ENCODE measurements at regions not wholly inside any gene's neighbourhood (a gene's known extent, or its start where the extent isn't known, plus 50 kb on each side); places are given as distances from the start of the nearest gene placed in this dataset.

GRCh38 chr6:120553353-120553752, 780.9 kb downstream of the TBC1D32 start:
- DNase-seq (no peak), ATAC-seq (no peak)
- H3K4me3 Mint-ChIP-seq = no peak overlapping the region
- H3K4me1 Mint-ChIP-seq = no peaks in the 10 kb centered on the region
- H3K27ac Mint-ChIP-seq = no peak overlapping the region
- ChIA-PET POLR2A (no interaction called here), CTCF (no interaction called here)
- intact Hi-C loops (cut with DNase I, micrococcal nuclease) = no loop called here
- H3K36me3 Mint-ChIP-seq (ENCODE audit: low read depth) = no peaks in the 10 kb centered on the region
- H3K27me3 Mint-ChIP-seq = no peaks in the 10 kb centered on the region
- H3K9me3 Mint-ChIP-seq (ENCODE audit: low read depth) = no peaks in the 10 kb centered on the region

- ATAC-seq = no peak
- no peaks in the 10 kb centered on the region for H3K27me3 Mint-ChIP-seq
- CTCF ChIA-PET = no interaction called here
These were observed 788.9 kb downstream of the TBC1D32 start for GRCh38 chr6:120545353-120545752.

DNA sequence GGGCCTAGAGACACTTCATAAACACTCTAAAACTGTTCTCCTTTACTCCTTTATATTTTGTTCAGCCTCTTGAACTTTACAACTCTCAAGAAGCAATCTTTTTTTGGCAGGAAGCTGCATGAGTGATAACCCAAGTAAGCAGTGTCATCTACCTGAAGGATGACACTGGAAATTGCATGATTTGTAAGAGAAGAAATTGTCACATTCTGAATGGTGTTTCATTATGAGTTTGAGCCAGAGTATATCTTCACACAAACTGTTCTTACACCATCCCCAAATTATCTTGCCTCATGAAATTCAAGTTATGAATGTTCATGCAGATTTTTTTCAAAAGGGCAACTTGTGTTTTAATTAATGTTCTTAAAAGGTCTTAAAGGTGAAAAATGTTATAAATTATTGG, 799.3 kb downstream of the TBC1D32 start:
- no peak for ATAC-seq
- Mint-ChIP-seq H3K9me3 (ENCODE audit: low read depth) (peaks cover 5% of the 10 kb centered on the region), H3K4me3 (no peak overlapping the region), H3K27ac (no peak overlapping the region), H3K4me1 (no peaks in the 10 kb centered on the region), H3K36me3 (ENCODE audit: low read depth) (no peaks in the 10 kb centered on the region), H3K27me3 (no peaks in the 10 kb centered on the region)
- POLR2A ChIA-PET = no interaction called here
- intact Hi-C loops (cut with DNase I, micrococcal nuclease) = no loop called here
- no peak for DNase-seq
- CTCF ChIA-PET = no interaction called here

More at GRCh38 chr6:120545353-120545752, 788.9 kb downstream of the TBC1D32 start:
- POLR2A ChIA-PET = no interaction called here
- H3K4me3 Mint-ChIP-seq = no peak overlapping the region
- H3K4me1 Mint-ChIP-seq = no peaks in the 10 kb centered on the region
- no peaks in the 10 kb centered on the region for H3K36me3 Mint-ChIP-seq (ENCODE audit: low read depth)
- H3K27ac Mint-ChIP-seq = no peak overlapping the region
- H3K9me3 Mint-ChIP-seq (ENCODE audit: low read depth) = no peaks in the 10 kb centered on the region
- no peak for DNase-seq
- intact Hi-C loops (cut with DNase I, micrococcal nuclease) = no loop called here

DNA sequence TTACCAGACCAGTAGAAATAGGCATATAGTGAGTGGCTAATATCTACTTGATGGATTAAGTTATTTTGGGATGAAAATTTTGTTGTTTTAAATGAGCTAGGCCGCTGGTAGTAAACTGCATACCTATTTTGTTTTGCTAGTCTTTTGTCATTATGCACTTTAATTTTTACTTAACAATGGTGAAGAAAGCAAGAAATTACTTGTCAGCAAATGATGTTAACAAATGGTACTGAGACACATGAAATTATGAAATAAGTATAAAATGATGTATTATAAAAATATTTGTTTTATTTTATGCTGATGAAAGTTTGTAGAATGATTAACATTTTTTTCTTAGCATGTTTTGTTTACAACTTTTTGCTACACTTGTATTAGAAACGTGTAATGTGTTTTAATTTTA, 807.7 kb downstream of the TBC1D32 start:
- H3K36me3 Mint-ChIP-seq (ENCODE audit: low read depth) = no peaks in the 10 kb centered on the region
- no peaks in the 10 kb centered on the region for H3K4me1 Mint-ChIP-seq
- intact Hi-C loops (cut with DNase I, micrococcal nuclease) = no loop called here
- no peak for DNase-seq
- ChIA-PET CTCF (no interaction called here), POLR2A (no interaction called here)
- peaks cover 2% of the 10 kb centered on the region for H3K9me3 Mint-ChIP-seq (ENCODE audit: low read depth)
- no peak for ATAC-seq
- no peak overlapping the region for H3K27ac Mint-ChIP-seq
- H3K27me3 Mint-ChIP-seq = no peaks in the 10 kb centered on the region
- H3K4me3 Mint-ChIP-seq = no peak overlapping the region

GRCh38 chr6:120514544-120514943, 819.7 kb downstream of the TBC1D32 start:
- H3K4me1 Mint-ChIP-seq = no peaks in the 10 kb centered on the region
- H3K27me3 Mint-ChIP-seq = no peaks in the 10 kb centered on the region
- ChIA-PET POLR2A (no interaction called here), CTCF (no interaction called here)
- DNase-seq = no peak
- intact Hi-C loops (cut with DNase I, micrococcal nuclease) = no loop called here
- no peak overlapping the region for H3K27ac Mint-ChIP-seq
- H3K9me3 Mint-ChIP-seq (ENCODE audit: low read depth) = peaks cover 3% of the 10 kb centered on the region
- H3K36me3 Mint-ChIP-seq (ENCODE audit: low read depth) = no peaks in the 10 kb centered on the region
- no peak for ATAC-seq
- no peak overlapping the region for H3K4me3 Mint-ChIP-seq

DNA sequence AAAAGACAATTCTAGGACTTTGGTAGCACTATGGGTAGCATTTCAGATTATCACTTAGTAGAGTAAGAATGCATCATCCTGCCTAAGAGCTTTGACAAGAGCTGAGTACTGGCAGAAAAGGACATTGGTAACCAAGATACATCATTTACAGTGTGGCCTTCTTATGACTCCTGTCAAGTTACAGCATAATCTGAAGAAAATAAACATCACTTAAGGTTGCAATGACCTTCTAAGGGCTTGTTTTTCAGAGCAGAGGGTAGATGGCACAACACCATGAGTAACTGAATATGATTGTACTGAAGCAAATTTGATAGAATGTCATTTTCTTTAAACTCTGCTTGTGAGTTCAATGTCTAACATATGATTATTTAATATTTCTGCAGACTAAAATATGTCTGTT, 822.6 kb downstream of the TBC1D32 start:
- Mint-ChIP-seq H3K27me3 (no peaks in the 10 kb centered on the region), H3K36me3 (ENCODE audit: low read depth) (no peaks in the 10 kb centered on the region), H3K4me1 (no peaks in the 10 kb centered on the region), H3K27ac (no peak overlapping the region), H3K4me3 (no peak overlapping the region), H3K9me3 (ENCODE audit: low read depth) (no peaks in the 10 kb centered on the region)
- ChIA-PET CTCF (no interaction called here), POLR2A (no interaction called here)
- DNase-seq (no peak), ATAC-seq (no peak)
- intact Hi-C loops (cut with DNase I, micrococcal nuclease) = no loop called here

- H3K4me3 Mint-ChIP-seq = no peak overlapping the region
- no peak overlapping the region for H3K27ac Mint-ChIP-seq
- DNase-seq (no peak), ATAC-seq (no peak)
- no peaks in the 10 kb centered on the region for H3K36me3 Mint-ChIP-seq (ENCODE audit: low read depth)
- no peaks in the 10 kb centered on the region for H3K9me3 Mint-ChIP-seq (ENCODE audit: low read depth)
- H3K27me3 Mint-ChIP-seq = no peaks in the 10 kb centered on the region
- CTCF ChIA-PET = no interaction called here
- intact Hi-C loops (cut with DNase I, micrococcal nuclease) = no loop called here
- no peaks in the 10 kb centered on the region for H3K4me1 Mint-ChIP-seq
- POLR2A ChIA-PET = no interaction called here
These were observed 835.6 kb downstream of the TBC1D32 start for GRCh38 chr6:120498711-120499110.

DNA sequence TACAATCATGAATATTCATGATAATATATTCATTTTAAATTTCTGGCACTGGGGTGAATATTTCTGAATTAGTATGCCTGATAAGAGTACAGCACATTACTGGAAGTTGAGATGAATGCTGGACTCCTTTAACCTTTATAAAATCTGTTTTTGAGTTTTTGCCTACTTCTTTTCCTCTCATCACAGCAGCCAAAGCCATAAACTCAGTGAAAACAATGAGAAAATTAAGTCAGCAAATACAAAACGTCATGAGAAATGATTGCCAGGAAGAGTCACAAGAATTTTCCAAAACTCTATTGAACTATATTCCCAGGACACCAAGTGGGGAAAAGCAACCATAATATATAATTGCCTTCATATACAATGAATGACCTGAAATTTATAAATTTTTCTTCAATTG, 837.6 kb downstream of the TBC1D32 start:
- H3K27ac Mint-ChIP-seq = no peak overlapping the region
- no peaks in the 10 kb centered on the region for H3K27me3 Mint-ChIP-seq
- POLR2A ChIA-PET = no interaction called here
- intact Hi-C loops (cut with DNase I, micrococcal nuclease) = no loop called here
- H3K36me3 Mint-ChIP-seq (ENCODE audit: low read depth) = no peaks in the 10 kb centered on the region
- no peak overlapping the region for H3K4me3 Mint-ChIP-seq
- CTCF ChIA-PET = no interaction called here
- H3K4me1 Mint-ChIP-seq = no peaks in the 10 kb centered on the region
- no peaks in the 10 kb centered on the region for H3K9me3 Mint-ChIP-seq (ENCODE audit: low read depth)
- DNase-seq (no peak), ATAC-seq (no peak)

- Mint-ChIP-seq H3K4me3 (no peak overlapping the region), H3K36me3 (ENCODE audit: low read depth) (no peaks in the 10 kb centered on the region), H3K27ac (no peak overlapping the region), H3K4me1 (no peaks in the 10 kb centered on the region), H3K9me3 (ENCODE audit: low read depth) (no peaks in the 10 kb centered on the region), H3K27me3 (no peaks in the 10 kb centered on the region)
- intact Hi-C loops (cut with DNase I, micrococcal nuclease) = no loop called here
- no peak for DNase-seq
- ChIA-PET POLR2A (no interaction called here), CTCF (no interaction called here)
- no peak for ATAC-seq
These were observed 840.8 kb downstream of the TBC1D32 start for GRCh38 chr6:120493505-120493904.

GRCh38 chr6:120489941-120490340, 844.3 kb downstream of the TBC1D32 start:
- Mint-ChIP-seq H3K27me3 (no peaks in the 10 kb centered on the region), H3K27ac (no peak overlapping the region), H3K36me3 (ENCODE audit: low read depth) (no peaks in the 10 kb centered on the region), H3K4me3 (no peak overlapping the region), H3K4me1 (no peaks in the 10 kb centered on the region), H3K9me3 (ENCODE audit: low read depth) (peaks cover under 1% of the 10 kb centered on the region)
- DNase-seq (no peak), ATAC-seq (no peak)
- intact Hi-C loops (cut with DNase I, micrococcal nuclease) = no loop called here
- ChIA-PET CTCF (no interaction called here), POLR2A (no interaction called here)

DNA sequence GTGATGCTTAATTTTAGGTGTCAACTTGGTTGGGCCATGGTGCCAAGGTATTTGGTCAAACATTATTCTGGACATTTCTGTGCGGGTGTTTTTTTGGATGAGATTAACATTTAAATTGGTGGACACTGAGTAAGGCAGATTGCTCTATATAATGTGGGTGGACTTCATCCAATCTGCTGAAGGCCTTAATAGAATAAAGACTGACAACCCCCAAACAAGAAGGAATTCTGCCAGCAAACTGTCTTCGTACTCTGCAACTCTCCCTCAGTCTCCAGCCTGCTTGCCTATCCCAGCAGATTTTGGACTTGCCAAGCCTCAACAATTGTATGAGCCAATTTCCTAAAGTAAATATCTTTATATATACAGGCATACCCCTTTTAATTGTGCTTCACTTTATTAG, 850.1 kb downstream of the TBC1D32 start:
- CTCF ChIA-PET = no interaction called here
- Mint-ChIP-seq H3K4me1 (no peaks in the 10 kb centered on the region), H3K27ac (no peak overlapping the region), H3K27me3 (no peaks in the 10 kb centered on the region), H3K9me3 (ENCODE audit: low read depth) (peaks cover 11% of the 10 kb centered on the region), H3K36me3 (ENCODE audit: low read depth) (no peaks in the 10 kb centered on the region), H3K4me3 (no peak overlapping the region)
- intact Hi-C loops (cut with DNase I, micrococcal nuclease) = no loop called here
- POLR2A ChIA-PET = no interaction called here
- no peak for ATAC-seq
- no peak for DNase-seq

DNA sequence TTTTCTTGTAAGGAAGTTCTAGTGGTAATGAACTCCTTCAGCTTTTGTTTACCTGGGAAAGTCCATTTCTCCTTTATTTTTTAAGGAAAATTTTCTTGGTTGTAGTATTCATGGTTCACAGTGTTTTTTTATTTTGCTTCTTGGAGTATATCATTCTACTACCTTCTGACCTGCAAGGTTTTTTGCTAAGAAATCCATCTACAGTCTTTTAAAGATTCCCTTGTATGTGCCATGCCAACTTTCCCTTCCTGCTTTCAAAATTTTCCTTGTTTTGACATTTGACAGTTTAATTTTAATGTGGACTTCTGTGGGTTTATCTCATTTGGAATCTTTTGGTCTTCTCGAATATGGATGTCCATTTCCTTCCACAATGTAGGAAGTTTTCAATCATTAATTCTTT, 855.6 kb downstream of the TBC1D32 start:
- Mint-ChIP-seq H3K36me3 (ENCODE audit: low read depth) (no peaks in the 10 kb centered on the region), H3K27me3 (no peaks in the 10 kb centered on the region), H3K4me3 (no peak overlapping the region), H3K4me1 (no peaks in the 10 kb centered on the region), H3K9me3 (ENCODE audit: low read depth) (peaks cover 13% of the 10 kb centered on the region), H3K27ac (no peak overlapping the region)
- intact Hi-C loops (cut with DNase I, micrococcal nuclease) = no loop called here
- CTCF ChIA-PET = no interaction called here
- POLR2A ChIA-PET = no interaction called here
- DNase-seq = no peak
- no peak for ATAC-seq

- Mint-ChIP-seq H3K27me3 (no peaks in the 10 kb centered on the region), H3K27ac (no peak overlapping the region)
- no peak for ATAC-seq
These were observed 860.5 kb downstream of the TBC1D32 start for GRCh38 chr6:120473804-120474203.

More at GRCh38 chr6:120473804-120474203, 860.5 kb downstream of the TBC1D32 start:
- Mint-ChIP-seq H3K4me1 (no peaks in the 10 kb centered on the region), H3K4me3 (no peak overlapping the region), H3K9me3 (ENCODE audit: low read depth) (peaks cover 4% of the 10 kb centered on the region), H3K36me3 (ENCODE audit: low read depth) (no peaks in the 10 kb centered on the region)
- intact Hi-C loops (cut with DNase I, micrococcal nuclease) = no loop called here
- DNase-seq = no peak
- ChIA-PET CTCF (no interaction called here), POLR2A (no interaction called here)
